Colonic mucosa (tissue), 4 donors: ENCODE measurements at regions not wholly inside any gene's neighbourhood (a gene's known extent, or its start where the extent isn't known, plus 50 kb on each side); places are given as distances from the start of the nearest gene placed in this dataset.

Source experiments
- DNase-seq: peaks from one replicate; pipeline ENCODE4 v3.0.0-alpha.2; 2020
- H3K27ac ChIP-seq: fragments of 200-600 bp; one replicate; pipeline ENCODE4 v1.8.0; 2021
- H3K27me3 ChIP-seq: fragments of 200-600 bp; one replicate; pipeline ENCODE4 v1.8.0; 2021
- H3K36me3 ChIP-seq: fragments of 200-600 bp; one replicate; pipeline ENCODE4 v1.8.0; 2021
- H3K4me1 ChIP-seq: fragments of 200-600 bp; one replicate; pipeline ENCODE4 v1.8.0; 2021; ENCODE audit warnings: mild to moderate bottlenecking
- H3K4me3 ChIP-seq: fragments of 200-600 bp; one replicate; pipeline ENCODE4 v1.8.0; 2021
- H3K9ac ChIP-seq, 2 donors: one replicate each; pipeline ENCODE4 v1.7.0; 2013; ENCODE audit warnings: control low read depth in 2 of 2, low read depth in 2 of 2, low read length in 2 of 2
- H3K9me3 ChIP-seq: fragments of 200-600 bp; one replicate; pipeline ENCODE4 v1.8.0; 2021
- CTCF ChIP-seq: fragments of 200-600 bp; IDR thresholded peaks from one replicate; pipeline ENCODE4 v1.8.0; 2022; ENCODE audit warnings: antibody characterized with exemption, mild to moderate bottlenecking
- intact Hi-C: fragments of 100-400 bp; cut with DNase I; formaldehyde crosslinking; loops from one replicate; pipeline ENCODE4 v1.14.1; 2022
- donor health status: healthy.
- donor health status: DM: no; HTN: no; CAD: no.
- donor health status: DM: no; HTN: no; CAD: no.

GRCh38 chr2:8159966-8160603 is 521.8 kb upstream of the ID2 start:
- H3K27ac ChIP-seq: no peak overlapping the region
- TF ChIP-seq CTCF: no peak
- no peak for DNase-seq
- H3K9me3 ChIP-seq: no peaks in the 10 kb centered on the region
- H3K4me1 ChIP-seq: no peaks in the 10 kb centered on the region
- no peaks in the 10 kb centered on the region for H3K27me3 ChIP-seq
- no peaks in the 10 kb centered on the region for H3K36me3 ChIP-seq
- no peak overlapping the region for H3K9ac ChIP-seq
- no peak overlapping the region for H3K4me3 ChIP-seq
- intact Hi-C loops: no loop called here

- intact Hi-C loops: no loop called here
- Histone ChIP-seq H3K27me3 (no peaks in the 10 kb centered on the region), H3K27ac (no peak overlapping the region), H3K9me3 (no peaks in the 10 kb centered on the region), H3K9ac (no peak overlapping the region), H3K4me1 (no peaks in the 10 kb centered on the region), H3K4me3 (no peak overlapping the region), H3K36me3 (no peaks in the 10 kb centered on the region)
- DNase-seq: no peak
- TF ChIP-seq CTCF: no peak
Observed at GRCh38 chr2:8160959-8161358, 520.9 kb upstream of the ID2 start.

- no peaks in the 10 kb centered on the region for H3K9me3 ChIP-seq
- no peak overlapping the region for H3K9ac ChIP-seq
- H3K4me3 ChIP-seq: no peak overlapping the region
- TF ChIP-seq CTCF: no peak
- no peak overlapping the region for H3K27ac ChIP-seq
- H3K4me1 ChIP-seq: no peaks in the 10 kb centered on the region
- no peaks in the 10 kb centered on the region for H3K27me3 ChIP-seq
- no peaks in the 10 kb centered on the region for H3K36me3 ChIP-seq
- intact Hi-C loops: no loop called here
- DNase-seq: no peak
Observed at GRCh38 chr2:8162552-8162951, 519.3 kb upstream of the ID2 start.

GRCh38 chr2:8165550-8165949 is 516.3 kb upstream of the ID2 start:
- Histone ChIP-seq H3K36me3 (no peaks in the 10 kb centered on the region), H3K4me1 (no peaks in the 10 kb centered on the region), H3K27ac (no peak overlapping the region), H3K4me3 (no peak overlapping the region), H3K9ac (no peak overlapping the region), H3K27me3 (no peaks in the 10 kb centered on the region), H3K9me3 (no peaks in the 10 kb centered on the region)
- TF ChIP-seq CTCF: no peak
- intact Hi-C loops: no loop called here
- no peak for DNase-seq

- no peak for TF ChIP-seq CTCF
- Histone ChIP-seq H3K9ac (no peak overlapping the region), H3K27me3 (no peaks in the 10 kb centered on the region), H3K36me3 (no peaks in the 10 kb centered on the region), H3K4me3 (no peak overlapping the region), H3K4me1 (no peaks in the 10 kb centered on the region), H3K9me3 (no peaks in the 10 kb centered on the region), H3K27ac (no peak overlapping the region)
- DNase-seq: no peak
- intact Hi-C loops: no loop called here
Observed at GRCh38 chr2:8168022-8168717, 513.7 kb upstream of the ID2 start.
